HG03460 (cell line): ENCODE measurements at regions not wholly inside any gene's neighbourhood (a gene's known extent, or its start where the extent isn't known, plus 50 kb on each side); places are given as distances from the start of the nearest gene placed in this dataset.
A peak's percentile ranks its signal among the peaks of the same experiment; 100 is the strongest.

Experiments
- ATAC-seq: cut with Tn5 transposase; IDR thresholded peaks from one replicate; pipeline ENCODE4 v1.9.1; 2021; ENCODE audit not compliant: unreplicated experiment

DNA sequence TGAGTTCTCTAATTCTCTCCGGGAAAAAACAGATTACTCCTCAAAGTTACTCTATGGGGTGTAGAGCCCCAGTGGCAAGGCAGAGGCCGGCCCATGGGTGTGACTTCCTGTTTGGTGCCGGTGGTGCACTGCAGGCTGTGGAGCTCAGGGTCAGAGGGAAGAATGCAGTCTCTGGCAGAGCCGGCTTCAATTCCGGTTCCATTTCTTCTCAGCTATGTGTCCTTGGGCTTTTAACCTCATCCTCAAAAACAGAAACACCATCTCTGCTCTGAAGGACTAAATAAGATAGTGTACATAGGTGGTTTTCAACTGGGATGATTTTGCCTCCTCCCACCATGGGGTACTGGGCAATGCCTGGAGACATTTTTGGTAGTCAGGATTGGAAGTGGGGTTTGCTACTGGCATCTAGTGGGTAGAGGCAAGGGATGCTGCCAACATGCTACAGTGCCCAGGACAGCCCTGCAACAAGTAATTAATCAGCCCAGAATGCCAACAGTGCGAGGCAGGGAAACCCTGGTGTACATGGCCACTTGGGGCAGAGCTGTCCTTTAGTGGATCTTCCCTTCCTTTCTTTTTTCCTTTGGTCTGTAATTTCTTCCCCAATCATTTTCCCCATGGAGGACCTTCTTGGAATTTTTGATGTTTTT, 81.2 kb downstream of the INSIG2 start:
- peak; percentile 90 for ATAC-seq

DNA sequence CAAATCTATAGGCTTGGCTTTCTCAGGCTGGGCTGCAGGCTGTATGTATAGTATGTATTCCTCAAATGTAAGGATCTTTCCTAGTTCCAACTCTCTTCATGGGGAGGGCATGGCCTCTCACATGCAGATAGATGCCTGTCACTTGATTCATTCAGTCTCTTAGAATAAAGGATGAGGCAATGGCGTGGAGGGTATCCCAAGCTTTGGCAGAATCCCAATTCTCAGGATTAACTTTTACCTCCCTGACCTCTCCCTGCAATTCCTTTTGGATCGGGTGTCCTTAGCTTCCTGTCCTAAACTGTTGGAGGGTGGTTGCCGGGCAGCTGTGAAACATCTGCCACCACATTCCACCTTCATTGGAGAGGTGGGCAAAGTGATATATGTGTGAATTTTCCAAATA, 80.3 kb downstream of the INSIG2 start:
- no peak for ATAC-seq

DNA sequence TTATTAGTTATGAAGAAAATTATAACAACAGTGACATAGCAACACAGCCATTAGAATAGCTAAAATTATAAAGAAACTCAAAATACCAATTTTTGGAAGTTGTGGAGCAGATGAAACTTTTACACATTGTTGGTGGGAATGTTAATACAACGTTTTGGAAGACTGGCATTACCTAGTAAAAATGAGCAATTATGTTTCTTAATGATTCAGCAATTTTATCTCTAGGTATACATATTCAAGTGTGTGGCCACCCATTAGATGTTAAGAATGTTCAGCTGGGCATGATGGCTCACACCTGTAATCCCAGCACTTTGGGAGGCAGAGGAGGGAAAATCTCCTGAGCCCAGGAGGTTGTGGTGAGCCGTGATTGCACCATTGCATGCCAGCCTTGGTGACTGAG, 78.8 kb downstream of the INSIG2 start:
- no peak for ATAC-seq

DNA sequence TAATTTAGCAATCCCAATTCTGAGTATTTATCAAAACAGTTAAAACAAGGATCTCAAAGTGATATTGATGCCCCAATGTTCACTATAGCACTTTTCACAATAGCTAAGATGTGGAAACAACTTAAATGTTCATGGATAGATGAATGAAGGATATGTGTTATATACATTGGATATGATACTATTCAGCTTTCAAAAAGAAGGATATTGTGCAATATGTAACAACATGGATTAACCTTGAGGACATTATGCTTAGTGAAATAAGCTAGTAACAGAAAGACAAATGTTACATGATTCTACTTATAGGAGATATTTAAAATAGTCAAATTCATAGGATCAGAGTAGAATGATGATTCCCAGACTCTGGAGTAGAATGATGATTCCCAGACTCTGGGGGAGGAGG, 78.0 kb downstream of the INSIG2 start:
- ATAC-seq: no peak

DNA sequence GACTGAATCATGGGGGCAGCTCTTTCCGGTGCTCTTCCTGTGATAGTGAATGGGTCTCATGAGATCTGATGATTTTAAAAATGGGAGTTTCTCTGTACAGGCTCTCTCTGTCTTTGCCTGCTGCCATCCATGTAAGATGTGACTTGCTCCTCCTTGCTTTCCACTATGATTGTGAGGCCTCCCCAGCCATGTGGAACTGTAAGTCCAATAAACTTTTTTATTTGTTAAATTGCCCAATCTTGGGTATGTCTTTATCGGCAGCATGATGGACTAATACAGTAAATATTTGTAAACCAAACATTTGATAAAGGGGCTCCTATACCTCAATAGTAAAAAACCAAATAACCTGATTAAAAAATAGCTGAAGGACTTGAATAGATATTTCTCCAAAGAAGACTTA, 77.3 kb downstream of the INSIG2 start:
- ATAC-seq: no peak
